ENCODE measurements at regions not wholly inside any gene's neighbourhood (a gene's known extent, or its start where the extent isn't known, plus 50 kb on each side); places are given as distances from the start of the nearest gene placed in this dataset.

- no peak for TF ChIP-seq CTCF (IDR thresholded peaks at IDR 0.05; ENCODE audit: low read length)
- no peak for TF ChIP-seq EZH2 (IDR thresholded peaks at IDR 0.05; ENCODE audit: borderline replicate concordance, low read length)
Measured at GRCh38 chr4:1466863-1467165, 60.6 kb upstream of the NKX1-1 start.
